ENCODE measurements at regions not wholly inside any gene's neighbourhood (a gene's known extent, or its start where the extent isn't known, plus 50 kb on each side); places are given as distances from the start of the nearest gene placed in this dataset.

DNA sequence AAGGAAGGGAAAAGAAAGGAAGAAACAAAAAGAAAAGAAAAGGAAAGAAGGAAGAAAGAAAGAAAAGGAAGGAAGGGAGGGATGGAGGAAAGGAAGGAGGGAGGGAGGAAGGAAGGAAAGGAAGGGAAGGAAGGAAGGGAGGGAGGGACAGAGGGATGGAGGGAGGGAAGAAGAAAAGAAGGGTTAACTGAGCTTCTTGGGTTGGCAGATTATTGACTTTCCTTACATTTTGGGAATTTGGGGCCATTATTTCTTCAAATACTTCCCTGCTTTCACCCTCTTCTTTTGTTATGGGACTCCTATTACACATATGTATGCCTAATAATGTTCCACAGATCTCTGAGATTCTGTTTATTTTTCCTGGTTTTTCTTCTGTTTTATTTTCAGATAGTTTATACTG, 285.6 kb downstream of the KCNJ2 start:
- Histone ChIP-seq H3K9me3 (no peaks in the 10 kb centered on the region), H3K36me3 (no peaks in the 10 kb centered on the region), H3K27ac (no peak overlapping the region), H3K4me1 (no peaks in the 10 kb centered on the region), H3K4me3 (no peak overlapping the region), H3K27me3 (no peaks in the 10 kb centered on the region)
- TF ChIP-seq CTCF (IDR thresholded peaks at IDR 0.05) (no peak), POLR2A (IDR thresholded peaks at IDR 0.05) (no peak)
- DNase-seq = no peak

- Histone ChIP-seq H3K4me3 (no peak overlapping the region), H3K27ac (no peak overlapping the region), H3K27me3 (no peaks in the 10 kb centered on the region), H3K9me3 (no peaks in the 10 kb centered on the region), H3K36me3 (no peaks in the 10 kb centered on the region), H3K4me1 (no peaks in the 10 kb centered on the region)
- no peak for DNase-seq
- TF ChIP-seq POLR2A (IDR thresholded peaks at IDR 0.05) (no peak), CTCF (IDR thresholded peaks at IDR 0.05) (no peak)
Measured at GRCh38 chr17:70464995-70465394, 295.7 kb downstream of the KCNJ2 start.

DNA sequence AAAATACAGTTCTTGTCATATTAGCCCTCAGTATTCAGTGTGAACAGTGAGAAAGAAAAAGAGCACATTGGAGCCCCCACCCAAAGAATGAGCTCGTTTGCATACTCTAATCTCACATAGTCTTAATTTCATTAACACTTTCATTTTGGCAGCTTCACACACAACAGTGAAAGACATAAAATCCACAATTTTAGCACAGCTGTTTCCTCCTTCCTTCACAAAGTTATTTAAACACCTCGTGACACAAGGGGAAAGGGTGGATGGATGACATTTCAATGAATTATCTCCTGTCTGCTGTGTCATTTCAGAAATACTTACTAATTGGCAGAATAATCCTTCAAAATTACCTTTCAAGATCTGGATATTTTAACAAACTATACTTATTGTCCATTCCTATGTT, 299.3 kb downstream of the KCNJ2 start:
- TF ChIP-seq POLR2A (IDR thresholded peaks at IDR 0.05) (no peak), CTCF (IDR thresholded peaks at IDR 0.05) (no peak)
- Histone ChIP-seq H3K4me1 (no peaks in the 10 kb centered on the region), H3K4me3 (no peak overlapping the region), H3K36me3 (no peaks in the 10 kb centered on the region), H3K27ac (no peak overlapping the region), H3K27me3 (no peaks in the 10 kb centered on the region), H3K9me3 (no peaks in the 10 kb centered on the region)
- no peak for DNase-seq

DNA sequence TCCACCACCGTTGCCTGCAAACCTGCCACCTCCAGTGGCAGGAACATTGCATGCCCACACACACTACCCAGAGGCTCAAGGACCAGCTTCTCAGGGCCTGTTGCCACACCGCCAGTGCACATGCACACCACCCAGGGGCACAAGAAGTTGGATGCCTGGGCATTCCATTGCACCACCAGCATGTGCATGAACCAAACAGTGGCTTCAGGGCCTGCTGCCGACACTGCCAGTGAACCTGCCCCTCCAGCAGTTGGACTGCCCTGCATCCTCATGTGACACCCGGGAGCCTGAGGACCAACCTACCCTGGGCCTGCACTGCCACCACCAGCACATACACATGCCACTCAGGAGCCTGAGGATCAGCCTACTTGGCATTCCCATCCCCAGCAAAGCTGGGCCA, 303.7 kb downstream of the KCNJ2 start:
- no peak for TF ChIP-seq POLR2A (IDR thresholded peaks at IDR 0.05)
- TF ChIP-seq CTCF (IDR thresholded peaks at IDR 0.05) = no peak
- no peak overlapping the region for H3K4me3 ChIP-seq
- no peaks in the 10 kb centered on the region for H3K27me3 ChIP-seq
- peak in 1 of 3 donors; percentile 40 for DNase-seq
- H3K9me3 ChIP-seq = no peaks in the 10 kb centered on the region
- H3K36me3 ChIP-seq = no peaks in the 10 kb centered on the region
- H3K27ac ChIP-seq = no peak overlapping the region
- H3K4me1 ChIP-seq = no peaks in the 10 kb centered on the region

- DNase-seq = no peak
- TF ChIP-seq CTCF (IDR thresholded peaks at IDR 0.05) (no peak), POLR2A (IDR thresholded peaks at IDR 0.05) (no peak)
- Histone ChIP-seq H3K27me3 (no peaks in the 10 kb centered on the region), H3K9me3 (no peaks in the 10 kb centered on the region), H3K36me3 (no peaks in the 10 kb centered on the region), H3K4me3 (no peak overlapping the region), H3K4me1 (no peaks in the 10 kb centered on the region), H3K27ac (no peak overlapping the region)
Measured at GRCh38 chr17:70476368-70476767, 307.0 kb downstream of the KCNJ2 start.

DNA sequence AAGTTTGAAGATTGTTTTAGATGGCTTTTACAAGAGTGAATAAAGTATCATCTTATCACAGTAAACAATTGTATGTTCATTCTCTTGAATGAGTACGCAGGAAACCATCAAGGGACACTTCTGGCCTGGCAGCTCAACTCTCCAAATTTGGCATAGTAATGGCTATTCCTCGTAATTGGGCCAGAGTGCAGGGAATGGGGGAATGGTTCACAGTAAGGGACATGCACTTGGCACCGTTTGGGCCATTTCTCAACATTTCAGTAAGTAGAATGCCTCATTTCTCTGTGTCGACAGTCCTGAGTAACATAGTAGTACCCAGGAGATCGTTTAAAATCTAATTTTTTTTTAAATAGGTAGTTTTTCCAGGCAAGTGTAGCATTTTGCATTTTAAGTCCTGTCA, 309.6 kb downstream of the KCNJ2 start:
- DNase-seq = no peak
- H3K27ac ChIP-seq = no peak overlapping the region
- no peak overlapping the region for H3K4me3 ChIP-seq
- H3K9me3 ChIP-seq = peaks cover 0 to 6% (median 2%) of the 10 kb centered on the region in 4 donors
- H3K27me3 ChIP-seq = no peaks in the 10 kb centered on the region
- no peaks in the 10 kb centered on the region for H3K4me1 ChIP-seq
- TF ChIP-seq POLR2A (IDR thresholded peaks at IDR 0.05) (no peak), CTCF (IDR thresholded peaks at IDR 0.05) (no peak)
- no peaks in the 10 kb centered on the region for H3K36me3 ChIP-seq

Measured in Peyer's patch (tissue), 4 donors.